PC-9 (cell line): ENCODE measurements at regions not wholly inside any gene's neighbourhood (a gene's known extent, or its start where the extent isn't known, plus 50 kb on each side); places are given as distances from the start of the nearest gene placed in this dataset.

Experiments used
- BruUV-seq: library from RNA; stranded (reverse); fragments of 400-500 nt; replicated peaks from 2 replicates; lab custom pipeline; 2021; lab: Mats Ljungman, UMichigan
- CTCF ChIA-PET: fragments of 300-600 bp; sonication (Branson Sonifier 250); formaldehyde crosslinking; loops from one replicate; lab custom pipeline; 2022; ENCODE audit warnings: antibody characterized with exemption; lab: Charles Lee
- POLR2A ChIA-PET: fragments of 300-600 bp; sonication (Branson Sonifier 250); formaldehyde crosslinking; loops from one replicate; lab custom pipeline; 2022; ENCODE audit warnings: antibody characterized with exemption; ENCODE audit not compliant: unreplicated experiment; lab: Charles Lee
- DNase-seq, 2 experiments: peaks; one replicate each; pipeline versions ENCODE4 v3.0.0 to v3.0.0-alpha.2; 2015 to 2022; ENCODE audit warnings: mixed read lengths in 1 of 2
- H2AFZ ChIP-seq: fragments of 200-600 bp; sonication (generic); 2 replicates; pipeline ENCODE4 v1.8.1; 2017; ENCODE audit warnings: antibody characterized with exemption
- H3F3A ChIP-seq: fragments of 200-600 bp; sonication (generic); 2 replicates; pipeline ENCODE4 v1.8.1; 2017; ENCODE audit warnings: antibody characterized with exemption, mild to moderate bottlenecking, low read depth; ENCODE audit not compliant: insufficient read depth
- H3K27ac ChIP-seq: fragments of 200-600 bp; sonication (generic); 2 replicates; pipeline ENCODE4 v1.6.1; 2016; ENCODE audit warnings: mixed run types
- H3K27me3 ChIP-seq: fragments of 200-600 bp; sonication (generic); 2 replicates; pipeline ENCODE4 v1.6.1; 2016; ENCODE audit warnings: low read depth, mixed run types; ENCODE audit not compliant: insufficient read depth
- H3K36me3 ChIP-seq: fragments of 200-600 bp; sonication (generic); 2 replicates; pipeline ENCODE4 v1.6.1; 2016; ENCODE audit warnings: low read depth, mixed run types
- H3K4me1 ChIP-seq: fragments of 200-600 bp; sonication (generic); replicated peaks from 2 replicates; pipeline ENCODE4 v1.6.1; 2016; ENCODE audit warnings: mixed run types; ENCODE audit not compliant: insufficient read depth
- H3K4me2 ChIP-seq: fragments of 200-600 bp; sonication (generic); 2 replicates; pipeline ENCODE4 v1.6.1; 2017; ENCODE audit warnings: mixed run types
- H3K4me3 ChIP-seq: fragments of 200-600 bp; sonication (generic); 2 replicates; pipeline ENCODE4 v1.6.1; 2016; ENCODE audit warnings: mixed run types
- H3K79me2 ChIP-seq: fragments of 200-600 bp; sonication (generic); 2 replicates; pipeline ENCODE4 v1.6.1; 2017; ENCODE audit warnings: low read depth, mixed run types
- H3K9me2 ChIP-seq: fragments of 200-600 bp; sonication (generic); 2 replicates; pipeline ENCODE4 v1.8.1; 2017; ENCODE audit warnings: mild to moderate bottlenecking; ENCODE audit not compliant: insufficient read depth
- H3K9me3 ChIP-seq: fragments of 200-600 bp; sonication (generic); 2 replicates; pipeline ENCODE4 v1.8.1; 2016; ENCODE audit warnings: low read depth; ENCODE audit not compliant: insufficient read depth
- H4K20me1 ChIP-seq: fragments of 200-600 bp; sonication (generic); 2 replicates; pipeline ENCODE4 v1.8.1; 2017; ENCODE audit not compliant: insufficient read depth
- CTCF ChIP-seq: fragments of 200-600 bp; sonication (generic); conservative IDR thresholded peaks from 2 replicates; pipeline ENCODE4 v1.6.1; 2017; ENCODE audit warnings: mixed run types, antibody characterized with exemption, mild to moderate bottlenecking, moderate library complexity
- EZH2 ChIP-seq: fragments of 200-600 bp; sonication (generic); IDR thresholded peaks from 2 replicates; pipeline ENCODE4 v1.8.0; 2017; ENCODE audit warnings: antibody characterized with exemption, low read depth
- intact Hi-C: fragments of 100-400 bp; cut with micrococcal nuclease; formaldehyde crosslinking; loops from one replicate; pipeline ENCODE4 v1.10.0; 2022; ENCODE audit not compliant: unreplicated experiment

- BruUV-seq: no TSS peak
- TF ChIP-seq CTCF: no peak
- no peak for TF ChIP-seq EZH2
These were observed 1343.8 kb upstream of the IGFBP7 start for GRCh38 chr4:58453956-58454355.

GRCh38 chr4:58451707-58452106 is 1341.5 kb upstream of the IGFBP7 start:
- no peaks in the 10 kb centered on the region for H3K9me3 ChIP-seq
- ChIA-PET CTCF (no interaction called here), POLR2A (no interaction called here)
- H3F3A ChIP-seq: no peaks in the 10 kb centered on the region
- no peaks in the 10 kb centered on the region for H3K4me1 ChIP-seq
- H4K20me1 ChIP-seq: no peaks in the 10 kb centered on the region
- no peak overlapping the region for H3K4me3 ChIP-seq
- H3K9me2 ChIP-seq: no peaks in the 10 kb centered on the region
- H3K36me3 ChIP-seq: no peaks in the 10 kb centered on the region
- BruUV-seq: no TSS peak
- no peak for TF ChIP-seq EZH2
- no peak for TF ChIP-seq CTCF
- DNase-seq: no peak
- H3K27ac ChIP-seq: no peak overlapping the region
- H3K4me2 ChIP-seq: no peak overlapping the region
- H3K27me3 ChIP-seq: no peaks in the 10 kb centered on the region
- intact Hi-C loops: no loop called here
- no peak overlapping the region for H2AFZ ChIP-seq
- no peaks in the 10 kb centered on the region for H3K79me2 ChIP-seq

More at GRCh38 chr4:58453956-58454355, 1343.8 kb upstream of the IGFBP7 start:
- H3K9me3 ChIP-seq: no peaks in the 10 kb centered on the region
- no peaks in the 10 kb centered on the region for H3F3A ChIP-seq
- H2AFZ ChIP-seq: no peak overlapping the region
- POLR2A ChIA-PET: no interaction called here
- H3K4me2 ChIP-seq: no peak overlapping the region
- H3K4me1 ChIP-seq: no peaks in the 10 kb centered on the region
- H3K79me2 ChIP-seq: no peaks in the 10 kb centered on the region
- H3K27me3 ChIP-seq: no peaks in the 10 kb centered on the region
- no peaks in the 10 kb centered on the region for H4K20me1 ChIP-seq
- DNase-seq: no peak
- H3K36me3 ChIP-seq: no peaks in the 10 kb centered on the region
- H3K27ac ChIP-seq: no peak overlapping the region
- no peaks in the 10 kb centered on the region for H3K9me2 ChIP-seq
- intact Hi-C loops: no loop called here
- CTCF ChIA-PET: no interaction called here
- no peak overlapping the region for H3K4me3 ChIP-seq

- Histone ChIP-seq H3K9me2 (no peaks in the 10 kb centered on the region), H3K9me3 (no peaks in the 10 kb centered on the region), H3K36me3 (no peaks in the 10 kb centered on the region), H4K20me1 (no peaks in the 10 kb centered on the region), H3K79me2 (no peaks in the 10 kb centered on the region), H3K4me1 (no peaks in the 10 kb centered on the region), H3K27me3 (no peaks in the 10 kb centered on the region), H3K4me2 (no peak overlapping the region), H3F3A (no peaks in the 10 kb centered on the region), H3K4me3 (no peak overlapping the region), H3K27ac (no peak overlapping the region), H2AFZ (no peak overlapping the region)
- TF ChIP-seq CTCF: no peak
- TF ChIP-seq EZH2: no peak
- POLR2A ChIA-PET: no interaction called here
- CTCF ChIA-PET: no interaction called here
- intact Hi-C loops: no loop called here
- no peak for DNase-seq
- no TSS peak for BruUV-seq
These were observed 1325.7 kb upstream of the IGFBP7 start for GRCh38 chr4:58435871-58436270.
